ENCODE measurements at regions not wholly inside any gene's neighbourhood (a gene's known extent, or its start where the extent isn't known, plus 50 kb on each side); places are given as distances from the start of the nearest gene placed in this dataset.

- TF ChIP-seq POLR2AphosphoS5 (IDR thresholded peaks at IDR 0.05) (no peak), TAF1 (IDR thresholded peaks at IDR 0.05; ENCODE audit: low read depth) (no peak), CTCF (IDR thresholded peaks at IDR 0.05; ENCODE audit: poor library complexity, severe bottlenecking) (no peak), MXI1 (conservative IDR thresholded peaks at IDR 0.05; ENCODE audit: poor library complexity, severe bottlenecking) (no peak), EP300 (conservative IDR thresholded peaks at IDR 0.05; ENCODE audit: poor library complexity, severe bottlenecking) (no peak), SMC3 (conservative IDR thresholded peaks at IDR 0.05; ENCODE audit: poor library complexity) (no peak), RAD21 (conservative IDR thresholded peaks at IDR 0.05) (no peak)
- TF ChIP-seq, protein P1, sequence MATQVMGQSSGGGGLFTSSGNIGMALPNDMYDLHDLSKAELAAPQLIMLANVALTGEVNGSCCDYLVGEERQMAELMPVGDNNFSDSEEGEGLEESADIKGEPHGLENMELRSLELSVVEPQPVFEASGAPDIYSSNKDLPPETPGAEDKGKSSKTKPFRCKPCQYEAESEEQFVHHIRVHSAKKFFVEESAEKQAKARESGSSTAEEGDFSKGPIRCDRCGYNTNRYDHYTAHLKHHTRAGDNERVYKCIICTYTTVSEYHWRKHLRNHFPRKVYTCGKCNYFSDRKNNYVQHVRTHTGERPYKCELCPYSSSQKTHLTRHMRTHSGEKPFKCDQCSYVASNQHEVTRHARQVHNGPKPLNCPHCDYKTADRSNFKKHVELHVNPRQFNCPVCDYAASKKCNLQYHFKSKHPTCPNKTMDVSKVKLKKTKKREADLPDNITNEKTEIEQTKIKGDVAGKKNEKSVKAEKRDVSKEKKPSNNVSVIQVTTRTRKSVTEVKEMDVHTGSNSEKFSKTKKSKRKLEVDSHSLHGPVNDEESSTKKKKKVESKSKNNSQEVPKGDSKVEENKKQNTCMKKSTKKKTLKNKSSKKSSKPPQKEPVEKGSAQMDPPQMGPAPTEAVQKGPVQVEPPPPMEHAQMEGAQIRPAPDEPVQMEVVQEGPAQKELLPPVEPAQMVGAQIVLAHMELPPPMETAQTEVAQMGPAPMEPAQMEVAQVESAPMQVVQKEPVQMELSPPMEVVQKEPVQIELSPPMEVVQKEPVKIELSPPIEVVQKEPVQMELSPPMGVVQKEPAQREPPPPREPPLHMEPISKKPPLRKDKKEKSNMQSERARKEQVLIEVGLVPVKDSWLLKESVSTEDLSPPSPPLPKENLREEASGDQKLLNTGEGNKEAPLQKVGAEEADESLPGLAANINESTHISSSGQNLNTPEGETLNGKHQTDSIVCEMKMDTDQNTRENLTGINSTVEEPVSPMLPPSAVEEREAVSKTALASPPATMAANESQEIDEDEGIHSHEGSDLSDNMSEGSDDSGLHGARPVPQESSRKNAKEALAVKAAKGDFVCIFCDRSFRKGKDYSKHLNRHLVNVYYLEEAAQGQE (IDR thresholded peaks at IDR 0.05; ENCODE audit: borderline replicate concordance), result no peak
Measured at GRCh38 chr12:46547421-46548354, 175.1 kb upstream of the SLC38A2 start.
